GM18951 (cell line): ENCODE measurements at regions not wholly inside any gene's neighbourhood (a gene's known extent, or its start where the extent isn't known, plus 50 kb on each side); places are given as distances from the start of the nearest gene placed in this dataset.

Experiments used
- POLR2A ChIP-seq: IDR thresholded peaks from 4 replicates; pipeline ENCODE4 v1.6.1; 2011; ENCODE audit warnings: mild to moderate bottlenecking; ENCODE audit not compliant: insufficient read length, insufficient read depth; ENCODE audit errors: extremely low read depth
- in situ Hi-C: fragments of 300-500 bp; cut with MboI; formaldehyde crosslinking; loops from one replicate; pipeline ENCODE4 v1.12.0; 2022; ENCODE audit warnings: low sequenced_read_pairs, mixed read lengths, inconsistent platforms; ENCODE audit not compliant: unreplicated experiment

DNA sequence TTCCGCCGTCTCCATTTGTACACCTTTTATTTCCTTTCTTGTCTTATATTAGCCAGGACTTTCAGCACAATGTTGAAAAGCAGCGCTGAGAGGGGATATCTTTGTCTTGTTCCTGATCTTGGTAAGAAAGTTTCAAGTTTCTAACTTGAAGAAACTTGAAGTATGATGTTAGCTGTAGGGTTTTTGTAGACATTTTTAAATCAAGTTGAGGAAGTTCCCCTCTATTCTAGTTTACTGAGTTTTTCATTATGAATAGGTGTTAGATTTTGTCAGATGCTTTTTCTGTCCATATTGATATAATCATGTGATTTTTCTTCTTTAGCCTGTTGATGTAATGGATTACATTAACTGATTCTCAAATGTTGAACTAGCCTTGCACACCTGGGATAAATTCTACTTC is 425.7 kb downstream of the PIK3R1 start:
- no peak for TF ChIP-seq POLR2A
- in situ Hi-C loops, result no loop called here

DNA sequence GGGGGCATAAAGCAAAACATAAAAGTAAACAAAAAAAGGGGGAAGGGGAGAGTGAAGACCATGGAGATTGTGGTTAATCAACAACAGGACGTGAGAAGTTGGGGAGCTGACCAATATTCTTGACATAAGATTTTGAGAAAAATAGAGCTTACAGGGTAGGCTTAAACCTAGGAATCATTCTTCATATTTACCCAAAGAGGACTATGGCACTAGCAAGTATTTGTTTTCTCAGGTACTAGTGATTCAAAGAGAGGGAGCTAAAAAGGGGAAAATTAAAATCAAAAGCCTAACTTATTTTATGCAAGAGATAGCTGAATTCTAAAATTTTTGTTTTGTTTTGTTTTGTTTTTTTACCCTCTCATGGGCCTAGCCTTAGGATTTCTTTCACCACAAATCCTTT is 427.5 kb downstream of the PIK3R1 start:
- no peak for TF ChIP-seq POLR2A
- in situ Hi-C loops, result no loop called here

DNA sequence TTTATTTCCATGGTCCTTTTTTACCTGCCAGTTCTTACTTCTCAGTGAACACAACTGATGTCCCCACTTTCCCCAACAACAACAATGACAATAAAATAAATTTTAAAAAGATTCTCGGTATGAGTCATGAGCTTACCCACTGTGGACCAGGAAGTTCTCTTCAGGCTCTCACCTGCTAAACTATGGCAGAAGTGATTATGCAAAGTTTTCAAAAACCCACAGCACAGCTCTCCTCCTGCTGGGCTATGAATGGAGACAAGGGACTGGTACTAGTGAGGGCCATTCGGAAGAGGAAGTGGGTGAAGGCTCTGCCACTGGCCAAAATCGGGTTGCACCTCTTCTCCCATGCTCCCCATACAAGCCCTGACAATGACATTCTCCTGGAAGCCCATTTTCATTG is 429.4 kb downstream of the PIK3R1 start:
- in situ Hi-C loops, result no loop called here
- TF ChIP-seq POLR2A, result no peak

DNA sequence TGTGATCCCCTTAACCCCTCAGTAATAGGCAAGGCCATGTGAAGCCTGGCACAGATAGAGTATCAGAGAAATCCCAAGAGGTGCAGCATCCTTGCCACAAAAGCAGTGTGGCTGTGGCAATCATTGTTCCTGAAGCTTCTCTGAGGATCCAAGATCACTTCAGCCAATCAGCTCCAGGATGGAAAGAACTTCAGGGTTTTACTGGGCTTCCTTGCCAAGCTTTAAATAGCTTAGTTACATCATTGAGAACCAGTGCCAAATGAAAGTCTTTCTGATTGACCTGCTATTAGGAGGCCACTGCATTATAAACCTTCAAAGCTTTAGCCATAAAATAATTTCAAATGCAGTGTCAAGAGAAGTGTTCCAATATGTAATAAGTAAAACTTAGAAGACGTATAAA is 430.6 kb downstream of the PIK3R1 start:
- TF ChIP-seq POLR2A, result no peak
- in situ Hi-C loops, result no loop called here

DNA sequence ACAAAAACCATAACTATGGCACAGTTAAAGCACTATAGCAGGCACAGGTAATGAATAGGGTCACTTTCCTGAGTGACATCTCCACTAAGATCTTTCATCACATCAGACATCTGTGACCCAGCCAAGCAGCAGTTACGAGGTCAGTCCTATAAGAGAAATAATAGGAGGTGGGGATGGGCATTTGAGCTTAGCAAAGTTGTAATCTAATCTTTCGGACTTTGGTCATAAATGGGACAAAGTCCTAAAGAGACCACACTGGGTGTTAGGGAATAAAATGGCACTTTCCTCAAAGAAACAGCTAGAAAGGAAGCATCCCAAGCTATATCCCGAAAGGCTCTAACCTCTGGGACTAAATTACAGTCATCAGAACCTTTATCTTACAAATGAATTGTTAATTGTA is 432.2 kb downstream of the PIK3R1 start:
- in situ Hi-C loops, result no loop called here
- no peak for TF ChIP-seq POLR2A

DNA sequence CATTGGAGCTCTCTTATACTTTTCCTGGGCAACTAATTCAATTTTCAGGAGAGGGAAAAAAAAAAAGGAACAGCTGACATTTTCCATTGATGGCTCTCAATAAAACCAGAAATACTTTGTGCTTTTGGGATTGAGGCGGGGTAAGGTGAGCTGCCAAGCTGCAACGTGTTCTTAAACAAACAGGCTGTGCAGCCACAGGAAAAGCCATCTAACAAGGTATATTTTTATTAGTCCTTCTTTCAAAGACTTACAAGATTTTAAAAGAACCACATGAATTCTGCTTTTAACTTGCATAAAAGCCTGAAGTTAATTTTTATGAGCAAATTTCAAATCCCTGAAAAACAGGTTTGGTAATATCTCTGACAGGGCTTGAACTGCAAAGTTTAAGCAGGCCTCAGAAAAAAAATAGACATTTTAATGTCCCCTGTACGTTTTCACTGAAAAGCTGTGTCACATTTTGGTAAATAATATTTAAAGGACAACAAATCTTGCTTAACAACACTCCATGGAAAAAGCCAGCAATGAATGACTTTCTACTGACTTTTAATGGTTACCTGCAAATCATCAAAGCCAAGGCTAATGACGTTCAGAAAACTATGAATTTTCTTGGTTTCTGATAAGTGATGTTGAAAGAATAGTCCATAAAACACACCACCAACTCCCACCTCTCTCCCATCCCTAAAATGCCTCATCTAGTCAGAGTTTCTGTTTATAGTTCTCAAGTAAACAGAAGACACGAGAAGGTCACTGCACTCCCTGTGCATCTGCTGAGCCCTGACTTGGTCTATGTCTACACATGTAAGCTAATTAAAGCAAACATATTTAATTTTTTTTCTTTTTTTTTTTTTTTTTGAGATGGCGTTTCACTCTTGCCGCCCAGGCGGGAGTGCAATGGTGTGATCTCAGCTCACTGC is 433.6 kb downstream of the PIK3R1 start:
- TF ChIP-seq POLR2A, result no peak
- in situ Hi-C loops, result no loop called here

DNA sequence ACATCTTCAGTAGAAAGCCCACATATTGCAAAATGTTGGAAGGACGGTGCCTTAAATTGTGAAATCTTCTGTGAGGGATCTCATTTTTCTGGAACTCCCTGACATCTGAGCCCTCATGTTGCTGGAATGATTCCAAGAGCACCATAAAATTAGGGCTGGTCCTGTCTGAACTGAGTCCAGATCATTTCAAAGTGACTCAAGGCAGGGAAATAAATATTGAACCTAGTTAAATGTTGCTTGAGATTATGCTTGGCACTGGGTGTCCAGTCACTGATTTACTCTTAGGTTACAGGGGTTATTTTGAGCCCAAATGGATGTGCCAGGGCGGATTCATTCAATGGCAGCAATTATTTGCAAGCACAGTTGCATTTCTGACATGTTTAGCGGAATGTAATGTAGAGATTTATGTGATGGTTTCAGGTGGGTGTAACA is 437.0 kb downstream of the PIK3R1 start:
- in situ Hi-C loops, result no loop called here
- no peak for TF ChIP-seq POLR2A

DNA sequence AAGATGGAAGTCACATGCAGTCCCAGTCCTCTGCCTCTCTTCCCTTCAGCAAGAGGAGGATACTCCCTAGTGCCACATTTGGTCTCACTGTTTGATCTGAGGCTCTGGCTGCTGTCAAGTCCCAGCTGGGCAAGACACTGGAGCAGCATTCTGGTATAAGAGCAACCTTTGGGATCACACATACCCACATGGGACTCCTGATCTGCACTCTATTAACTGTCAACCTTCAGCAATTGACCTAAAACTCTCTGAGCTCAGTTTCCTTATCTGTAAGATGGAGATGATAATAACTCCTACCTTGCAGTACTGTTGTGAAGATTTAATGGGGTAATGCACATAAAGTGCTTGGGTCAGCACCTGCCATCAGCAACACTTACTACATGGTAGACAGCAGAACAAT is 437.9 kb downstream of the PIK3R1 start:
- in situ Hi-C loops, result no loop called here
- TF ChIP-seq POLR2A, result no peak

DNA sequence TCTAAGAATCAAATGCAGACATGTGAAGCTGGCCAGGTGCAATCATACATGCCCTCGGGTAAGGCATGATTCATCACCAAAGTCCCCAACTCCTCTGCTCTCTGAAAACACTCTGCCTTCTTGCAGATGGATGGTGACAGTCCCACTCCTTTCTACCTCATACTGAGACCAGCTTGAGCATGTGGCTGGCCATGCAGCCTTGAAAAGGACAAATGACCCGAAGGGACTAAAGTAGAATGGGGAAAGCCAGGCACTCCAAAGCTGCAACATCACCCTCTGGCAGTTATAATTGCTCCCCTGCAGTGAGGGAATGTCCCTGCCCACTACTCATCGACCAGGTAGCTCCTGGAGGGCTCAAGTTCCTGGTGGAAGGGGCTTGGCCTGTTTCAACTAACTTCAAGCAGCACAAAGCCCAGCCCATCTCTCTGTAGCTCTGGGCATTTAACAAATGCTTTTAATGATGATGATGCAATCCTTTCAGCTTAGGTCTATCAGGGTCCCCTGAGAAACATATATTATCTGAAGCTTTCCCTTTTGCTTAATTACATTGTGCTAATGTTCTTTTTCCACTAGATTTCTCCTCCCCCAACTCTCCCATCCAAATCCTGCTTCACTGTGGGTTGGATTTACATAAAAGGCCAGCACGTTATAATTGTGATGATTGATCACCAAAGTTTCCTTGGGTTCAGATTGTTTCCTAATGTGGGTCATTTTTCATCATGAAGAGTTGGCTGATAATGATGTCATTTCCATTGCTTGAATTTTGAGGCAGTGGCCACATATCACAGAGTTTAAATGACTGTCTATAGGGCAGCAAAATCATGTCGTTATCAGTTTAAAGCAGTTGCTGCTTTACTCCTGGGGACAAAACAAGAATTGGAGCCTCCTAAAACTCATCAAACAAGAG is 436.5 kb upstream of the SLC30A5 start:
- in situ Hi-C loops, result no loop called here

DNA sequence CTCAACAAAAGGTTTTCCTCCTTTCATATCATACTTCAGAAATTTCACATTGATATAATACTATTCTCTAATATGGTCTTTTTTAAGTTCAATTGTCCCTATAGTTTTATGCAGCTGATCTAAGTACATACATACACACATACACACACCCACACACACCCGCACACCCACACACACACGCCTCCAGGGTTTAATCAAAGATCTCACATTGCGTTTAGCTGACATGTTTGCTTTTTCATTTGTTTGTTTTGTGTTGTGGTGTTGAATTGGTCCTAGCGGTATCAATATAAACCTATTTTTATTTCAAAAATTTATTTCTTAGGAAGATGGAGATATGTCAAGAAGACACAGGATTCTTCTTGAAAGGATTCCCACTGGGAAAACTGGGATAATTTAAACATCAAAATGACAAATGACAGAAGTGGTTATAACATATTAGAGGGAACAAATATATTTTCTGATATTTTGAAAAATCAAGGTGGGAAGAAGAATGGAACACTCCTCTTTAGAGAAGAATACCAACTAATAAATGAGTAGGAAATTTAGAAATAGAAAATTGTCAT is 434.9 kb upstream of the SLC30A5 start:
- in situ Hi-C loops, result no loop called here
- no peak for TF ChIP-seq POLR2A

More for the DNA sequence above, 436.5 kb upstream of the SLC30A5 start:
- TF ChIP-seq POLR2A, result no peak

DNA sequence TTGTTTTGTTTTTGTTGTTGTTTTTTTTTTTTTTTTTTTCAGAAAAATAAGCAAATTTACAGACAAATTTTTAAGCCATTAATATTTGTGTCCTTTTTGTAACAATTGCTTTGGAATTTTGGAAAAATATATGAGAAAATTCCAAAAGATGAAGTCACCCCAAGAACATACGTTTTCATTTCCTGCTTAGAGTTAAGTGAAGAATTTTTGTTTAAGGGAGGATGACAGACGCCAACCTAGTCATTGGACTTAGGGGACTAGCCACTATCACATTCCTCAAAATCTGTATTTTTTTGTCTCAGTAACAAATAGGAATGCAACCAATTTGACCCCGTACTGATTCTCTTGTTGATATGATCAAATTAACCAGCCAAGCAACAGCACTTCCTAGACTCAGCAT is 433.9 kb upstream of the SLC30A5 start:
- in situ Hi-C loops, result no loop called here
- TF ChIP-seq POLR2A, result no peak

DNA sequence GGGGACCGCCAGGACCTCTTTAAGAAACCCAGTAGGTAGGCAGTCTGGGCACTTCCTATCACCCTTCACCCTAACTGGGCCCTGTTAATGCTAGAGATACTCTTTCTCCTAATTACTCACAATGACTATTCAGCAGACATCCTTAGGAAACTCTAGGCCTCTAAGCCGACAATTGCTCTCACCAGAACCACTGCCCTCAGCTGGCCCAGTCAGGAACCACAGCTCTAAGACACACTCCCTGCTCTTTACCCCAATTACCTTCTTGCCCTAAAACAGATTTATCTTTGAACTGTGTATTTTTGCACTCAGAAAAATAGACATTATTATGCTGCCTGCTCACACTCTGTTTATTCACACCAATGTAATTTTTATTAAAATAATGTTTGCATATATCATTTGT is 432.6 kb upstream of the SLC30A5 start:
- no peak for TF ChIP-seq POLR2A
- in situ Hi-C loops, result no loop called here

DNA sequence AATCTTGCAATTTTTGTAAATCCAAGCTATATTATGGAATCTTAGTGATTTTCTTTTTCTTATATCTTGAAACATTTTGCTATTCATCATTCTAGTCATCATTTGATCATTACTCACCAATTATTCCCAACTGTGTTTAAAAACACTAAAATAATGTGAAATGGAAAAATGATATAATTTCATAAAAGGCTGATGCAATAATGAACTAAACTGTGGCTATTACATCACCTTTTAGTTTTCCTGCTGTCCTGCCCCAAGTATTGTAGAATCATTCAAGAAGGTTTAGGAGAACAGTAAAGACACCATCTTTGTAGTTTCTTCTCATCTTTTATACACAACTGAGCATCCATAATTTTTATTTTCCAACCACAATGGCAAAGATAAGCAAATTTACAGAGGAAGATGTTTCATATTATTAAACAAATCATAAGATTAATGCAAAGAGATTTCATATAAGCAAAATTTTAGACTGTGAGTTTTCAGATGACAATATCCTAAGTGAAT is 431.0 kb upstream of the SLC30A5 start:
- in situ Hi-C loops, result no loop called here

More for the DNA sequence above, 431.0 kb upstream of the SLC30A5 start:
- no peak for TF ChIP-seq POLR2A
